CD14-positive monocyte (primary cell): ENCODE measurements at regions not wholly inside any gene's neighbourhood (a gene's known extent, or its start where the extent isn't known, plus 50 kb on each side); places are given as distances from the start of the nearest gene placed in this dataset.

Source experiments
- DNase-seq, 3 donors: peaks; one replicate each; pipeline ENCODE4 v3.0.0-alpha.2; 2011 to 2022
- H2AFZ ChIP-seq: 2 replicates; pipeline ENCODE4 v1.6.0; 2012; ENCODE audit warnings: mild to moderate bottlenecking, low read depth, low read length, inconsistent platforms; ENCODE audit not compliant: insufficient read depth, poor library complexity, severe bottlenecking
- H3K27ac ChIP-seq, 2 donors: 1 replicate in 1 of 2; 2 replicates in 1 of 2; pipeline ENCODE4 v1.5.1; 2012 to 2013; ENCODE audit warnings: low read length in 2 of 2, control low read depth in 1 of 2, inconsistent platforms in 1 of 2, low read depth in 1 of 2, mild to moderate bottlenecking in 1 of 2
- H3K27me3 ChIP-seq, 2 donors: one replicate each; pipeline versions ENCODE4 v1.6.0 to v1.6.1; 2011 to 2013; ENCODE audit warnings: low read length in 2 of 2; ENCODE audit not compliant: control insufficient read depth in 2 of 2, insufficient read depth in 2 of 2
- H3K36me3 ChIP-seq, 2 donors: replicated peaks in 1 of 2; 1 replicate in 1 of 2; 2 replicates in 1 of 2; pipeline versions ENCODE4 v1.5.1 to v1.6.1; 2012 to 2013; ENCODE audit warnings: low read length in 2 of 2, control low read depth in 1 of 2, inconsistent platforms in 1 of 2, mild to moderate bottlenecking in 1 of 2; ENCODE audit not compliant: insufficient read depth in 2 of 2, control insufficient read depth in 1 of 2
- H3K4me1 ChIP-seq, 2 donors: 1 replicate in 1 of 2; 2 replicates in 1 of 2; pipeline versions ENCODE4 v1.5.1 to v1.6.1; 2012 to 2013; ENCODE audit warnings: low read length in 2 of 2, control low read depth in 1 of 2, inconsistent platforms in 1 of 2, mild to moderate bottlenecking in 1 of 2, moderate library complexity in 1 of 2; ENCODE audit not compliant: insufficient read depth in 2 of 2, control insufficient read depth in 1 of 2
- H3K4me2 ChIP-seq: replicated peaks from 2 replicates; pipeline ENCODE3; 2012; ENCODE audit warnings: low read length, moderate library complexity, mild to moderate bottlenecking; ENCODE audit not compliant: poor library complexity, severe bottlenecking; ENCODE audit errors: extremely low read depth
- H3K4me3 ChIP-seq, 3 experiments: fragments of 200-600 bp in 1 of 3; sonication (generic) in 1 of 3; replicated peaks in 1 of 3; 1 replicate in 2 of 3; 2 replicates in 1 of 3; pipeline ENCODE4 v1.5.1; 2011 to 2013; ENCODE audit warnings: low read length in 3 of 3, mild to moderate bottlenecking in 3 of 3, control low read depth in 2 of 3, low read depth in 2 of 3, inconsistent platforms in 1 of 3, moderate library complexity in 1 of 3
- H3K79me2 ChIP-seq: 2 replicates; pipeline ENCODE4 v1.6.0; 2012; ENCODE audit warnings: mild to moderate bottlenecking, control low read depth, inconsistent platforms, low read length, moderate library complexity; ENCODE audit not compliant: insufficient read depth
- H3K9ac ChIP-seq: 2 replicates; pipeline ENCODE4 v1.6.0; 2017; ENCODE audit warnings: low read length, mild to moderate bottlenecking; ENCODE audit not compliant: insufficient read depth, poor library complexity, severe bottlenecking
- H3K9me3 ChIP-seq, 2 donors: replicated peaks in 1 of 2; 1 replicate in 1 of 2; 2 replicates in 1 of 2; pipeline versions ENCODE4 v1.5.1 to v1.6.1; 2012 to 2013; ENCODE audit warnings: low read length in 2 of 2, control low read depth in 1 of 2; ENCODE audit not compliant: control insufficient read depth in 1 of 2, insufficient read depth in 1 of 2
- H4K20me1 ChIP-seq: 2 replicates; pipeline ENCODE4 v1.6.0; 2012; ENCODE audit warnings: mild to moderate bottlenecking, low read length, control low read depth, moderate library complexity; ENCODE audit not compliant: insufficient read depth
- H3K27ac Mint-ChIP-seq, 7 donors: one replicate each; pipeline ENCODE4 v1.8.0; 2020; ENCODE audit warnings: mild to moderate bottlenecking in 7 of 7, mixed read lengths in 7 of 7, moderate library complexity in 6 of 7, inconsistent platforms in 2 of 7
- H3K27me3 Mint-ChIP-seq, 3 donors: one replicate each; pipeline ENCODE4 v1.8.0; 2021 to 2022; ENCODE audit warnings: low read depth in 3 of 3, mild to moderate bottlenecking in 3 of 3, mixed read lengths in 3 of 3, moderate library complexity in 3 of 3, inconsistent platforms in 1 of 3
- H3K36me3 Mint-ChIP-seq, 2 donors: one replicate each; pipeline ENCODE4 v1.8.0; 2020; ENCODE audit warnings: mixed read lengths in 2 of 2, inconsistent platforms in 1 of 2, mild to moderate bottlenecking in 1 of 2
- H3K4me1 Mint-ChIP-seq: one replicate; pipeline ENCODE4 v1.8.0; 2020; ENCODE audit warnings: mild to moderate bottlenecking, mixed read lengths
- H3K4me3 Mint-ChIP-seq, 2 donors: one replicate each; pipeline ENCODE4 v1.8.0; 2020; ENCODE audit warnings: mild to moderate bottlenecking in 2 of 2, mixed read lengths in 2 of 2, moderate library complexity in 1 of 2
- H3K9me3 Mint-ChIP-seq, 7 donors: one replicate each; pipeline ENCODE4 v1.8.0; 2020 to 2022; ENCODE audit warnings: mixed read lengths in 7 of 7, mild to moderate bottlenecking in 6 of 7, moderate library complexity in 6 of 7, inconsistent platforms in 2 of 7
- CTCF ChIP-seq: fragments of 200-600 bp; IDR thresholded peaks from one replicate; pipeline ENCODE4 v1.8.0; 2022; ENCODE audit warnings: antibody characterized with exemption, mild to moderate bottlenecking
- WGBS: methylation state at CpG from one replicate; pipeline ENCODE4 v1.1.5; 2013; ENCODE audit warnings: missing lambda C conversion rate; ENCODE audit not compliant: insufficient coverage; 5-methylcytosine and 5-hydroxymethylcytosine counted together
- intact Hi-C, 2 donors: fragments of 100-400 bp; cut with micrococcal nuclease; formaldehyde crosslinking; loops; one replicate each; pipeline versions ENCODE4 v1.15.0 to v1.15.1; 2023

GRCh38 chr3:66567077-66567476 lies 66.3 kb upstream of the LRIG1 start:
- Histone ChIP-seq H3K27me3 (no peaks in the 10 kb centered on the region), H2AFZ (no peak overlapping the region), H3K4me2 (no peak overlapping the region), H3K9ac (no peak overlapping the region), H3K27ac (no peak overlapping the region), H3K79me2 (no peaks in the 10 kb centered on the region), H3K36me3 (no peaks in the 10 kb centered on the region), H3K4me3 (no peak overlapping the region), H3K9me3 (no peaks in the 10 kb centered on the region), H4K20me1 (no peaks in the 10 kb centered on the region), H3K4me1 (no peaks in the 10 kb centered on the region)
- intact Hi-C loops, result no loop called here
- H3K9me3 Mint-ChIP-seq, result peaks cover 0 to 3% (median 0%) of the 10 kb centered on the region in 7 donors
- H3K4me1 Mint-ChIP-seq, result no peaks in the 10 kb centered on the region
- TF ChIP-seq CTCF, result no peak
- H3K36me3 Mint-ChIP-seq, result no peaks in the 10 kb centered on the region
- H3K27ac Mint-ChIP-seq, result no peak overlapping the region
- no peak for DNase-seq
- peaks cover 0 to 3% (median 0%) of the 10 kb centered on the region in 3 donors for H3K27me3 Mint-ChIP-seq
- no peak overlapping the region for H3K4me3 Mint-ChIP-seq
- WGBS, result no CpG with 5 or more reads among the region's 2 CpGs

GRCh38 chr3:66572090-66572675 lies 71.4 kb upstream of the LRIG1 start:
- no peak overlapping the region for H3K27ac Mint-ChIP-seq
- peaks cover 0 to 5% (median 0%) of the 10 kb centered on the region in 3 donors for H3K27me3 Mint-ChIP-seq
- H3K4me3 ChIP-seq, result no peak overlapping the region
- no peak for TF ChIP-seq CTCF
- no peak overlapping the region for H3K9ac ChIP-seq
- H3K4me1 ChIP-seq, result no peaks in the 10 kb centered on the region
- H3K4me1 Mint-ChIP-seq, result no peaks in the 10 kb centered on the region
- H3K4me3 Mint-ChIP-seq, result no peak overlapping the region
- H3K36me3 ChIP-seq, result no peaks in the 10 kb centered on the region
- H4K20me1 ChIP-seq, result no peaks in the 10 kb centered on the region
- peaks cover 0 to 8% (median 0%) of the 10 kb centered on the region in 7 donors for H3K9me3 Mint-ChIP-seq
- H2AFZ ChIP-seq, result no peak overlapping the region
- H3K27me3 ChIP-seq, result no peaks in the 10 kb centered on the region
- intact Hi-C loops, result no loop called here
- no peak overlapping the region for H3K4me2 ChIP-seq
- no peaks in the 10 kb centered on the region for H3K9me3 ChIP-seq
- no peak for DNase-seq
- WGBS, result no CpG with 5 or more reads among the region's 5 CpGs
- no peaks in the 10 kb centered on the region for H3K79me2 ChIP-seq
- H3K36me3 Mint-ChIP-seq, result no peaks in the 10 kb centered on the region
- no peak overlapping the region for H3K27ac ChIP-seq
